DND-41 (cell line): ENCODE measurements at regions not wholly inside any gene's neighbourhood (a gene's known extent, or its start where the extent isn't known, plus 50 kb on each side); places are given as distances from the start of the nearest gene placed in this dataset.

Source experiments
- CTCF ChIP-seq: IDR thresholded peaks from 2 replicates; pipeline ENCODE4 v1.5.1; 2012; ENCODE audit warnings: borderline replicate concordance, low read length, moderate library complexity, mild to moderate bottlenecking; ENCODE audit not compliant: poor library complexity, severe bottlenecking; ENCODE audit errors: extremely low read depth
- EZH2 ChIP-seq: IDR thresholded peaks from 3 replicates; pipeline ENCODE4 v1.6.1; 2012; ENCODE audit warnings: borderline replicate concordance, low read depth, mild to moderate bottlenecking, moderate library complexity, low read length, inconsistent platforms; ENCODE audit not compliant: severe bottlenecking

GRCh38 chr15:63452552-63453136, 51.7 kb upstream of the USP3 start:
- TF ChIP-seq CTCF (no peak), EZH2 (no peak)
